Activated CD8-positive, alpha-beta memory T cell treated with anti-CD3 and anti-CD28 coated beads for 36 hours (primary cell): ENCODE measurements at regions not wholly inside any gene's neighbourhood (a gene's known extent, or its start where the extent isn't known, plus 50 kb on each side); places are given as distances from the start of the nearest gene placed in this dataset.

Experiments
- CTCF ChIA-PET: fragments of 350-600 bp; sonication (Branson Sonifier 250); formaldehyde crosslinking; loops from one replicate; lab custom pipeline; 2021; ENCODE audit warnings: antibody characterized with exemption; lab: Charles Lee
- POLR2A ChIA-PET: fragments of 350-600 bp; sonication (Branson Sonifier 250); formaldehyde crosslinking; loops from one replicate; lab custom pipeline; 2021; ENCODE audit warnings: antibody characterized with exemption; lab: Charles Lee

- CTCF ChIA-PET, result interaction anchor here (0.6 to 1.7 kb wide), 14 partner anchors 8 to 631 kb away, joined by 3 to 8 read pairs (median 4); no protein-coding TSS in a partner anchor
These were observed 402.9 kb upstream of the SLC14A2 start for GRCh38 chr18:45212181-45213039.

GRCh38 chr18:45213040-45213333 lies 402.3 kb upstream of the SLC14A2 start:
- CTCF ChIA-PET, result interaction anchor here (0.8 to 1.7 kb wide), 12 partner anchors 8 to 631 kb away, joined by 3 to 8 read pairs (median 4); no protein-coding TSS in a partner anchor
- POLR2A ChIA-PET, result no interaction called here

More at GRCh38 chr18:45212181-45213039, 402.9 kb upstream of the SLC14A2 start:
- POLR2A ChIA-PET, result interaction anchor here (0.5 kb wide), 1 partner anchor 533 kb away, joined by 11 read pairs; no protein-coding TSS in a partner anchor

- ChIA-PET POLR2A (no interaction called here), CTCF (no interaction called here)
These were observed 396.8 kb upstream of the SLC14A2 start for GRCh38 chr18:45218436-45218835.

- ChIA-PET CTCF (interaction anchor here (1.3 kb wide), 1 partner anchor 9 kb away, joined by 5 read pairs; no protein-coding TSS in a partner anchor), POLR2A (no interaction called here)
These were observed 393.9 kb upstream of the SLC14A2 start for GRCh38 chr18:45221363-45221762.

- CTCF ChIA-PET, result interaction anchor here (0.7 kb wide), 1 partner anchor 599 kb away, joined by 3 read pairs; no protein-coding TSS in a partner anchor
- POLR2A ChIA-PET, result no interaction called here
These were observed 393.1 kb upstream of the SLC14A2 start for GRCh38 chr18:45222180-45222579.

GRCh38 chr18:45227001-45227742 lies 388.1 kb upstream of the SLC14A2 start:
- ChIA-PET CTCF (no interaction called here), POLR2A (no interaction called here)

GRCh38 chr18:45228796-45229388 lies 386.4 kb upstream of the SLC14A2 start:
- ChIA-PET POLR2A (no interaction called here), CTCF (no interaction called here)

- CTCF ChIA-PET, result no interaction called here
- POLR2A ChIA-PET, result no interaction called here
These were observed 383.7 kb upstream of the SLC14A2 start for GRCh38 chr18:45231617-45232016.

GRCh38 chr18:45232061-45232460 lies 383.2 kb upstream of the SLC14A2 start:
- POLR2A ChIA-PET, result no interaction called here
- CTCF ChIA-PET, result no interaction called here

- POLR2A ChIA-PET, result no interaction called here
- CTCF ChIA-PET, result no interaction called here
These were observed 378.6 kb upstream of the SLC14A2 start for GRCh38 chr18:45236676-45237075.

GRCh38 chr18:45237343-45238098 lies 377.8 kb upstream of the SLC14A2 start:
- ChIA-PET POLR2A (no interaction called here), CTCF (no interaction called here)

GRCh38 chr18:45241271-45241670 lies 374.0 kb upstream of the SLC14A2 start:
- ChIA-PET CTCF (no interaction called here), POLR2A (no interaction called here)

- CTCF ChIA-PET, result no interaction called here
- POLR2A ChIA-PET, result no interaction called here
These were observed 373.2 kb upstream of the SLC14A2 start for GRCh38 chr18:45241982-45242565.

- CTCF ChIA-PET, result no interaction called here
- POLR2A ChIA-PET, result no interaction called here
These were observed 371.8 kb upstream of the SLC14A2 start for GRCh38 chr18:45243340-45244110.

- POLR2A ChIA-PET, result no interaction called here
- CTCF ChIA-PET, result no interaction called here
These were observed 370.2 kb upstream of the SLC14A2 start for GRCh38 chr18:45245091-45245511.

GRCh38 chr18:45248240-45248903 lies 366.9 kb upstream of the SLC14A2 start:
- ChIA-PET CTCF (no interaction called here), POLR2A (no interaction called here)

- ChIA-PET CTCF (no interaction called here), POLR2A (no interaction called here)
These were observed 366.0 kb upstream of the SLC14A2 start for GRCh38 chr18:45249246-45249661.

- CTCF ChIA-PET, result no interaction called here
These were observed 364.8 kb upstream of the SLC14A2 start for GRCh38 chr18:45250479-45250878.

More at GRCh38 chr18:45250479-45250878, 364.8 kb upstream of the SLC14A2 start:
- POLR2A ChIA-PET, result no interaction called here
